B cell (primary cell): ENCODE measurements at regions not wholly inside any gene's neighbourhood (a gene's known extent, or its start where the extent isn't known, plus 50 kb on each side); places are given as distances from the start of the nearest gene placed in this dataset.

Source experiments
- ATAC-seq: fragments of 200-7000 bp; cut with Tn5 transposase; one replicate; pipeline ENCODE4 v1.10.0; 2021; ENCODE audit warnings: low read depth, mild to moderate bottlenecking, moderate number of reproducible peaks, moderate library complexity
- CTCF ChIA-PET: fragments of 350-600 bp; sonication (Branson Sonifier 250); formaldehyde crosslinking; loops from one replicate; lab custom pipeline; 2021; ENCODE audit warnings: antibody characterized with exemption, inconsistent platforms; lab: Charles Lee
- POLR2A ChIA-PET: fragments of 350-600 bp; sonication (Branson Sonifier 250); formaldehyde crosslinking; loops from one replicate; lab custom pipeline; 2021; ENCODE audit warnings: antibody characterized with exemption; lab: Charles Lee
- DNase-seq: peaks from one replicate; pipeline ENCODE4 v3.0.0; 2013
- H2AFZ ChIP-seq: 2 replicates; pipeline ENCODE4 v1.6.1; 2012; ENCODE audit warnings: mild to moderate bottlenecking, low read depth, low read length; ENCODE audit not compliant: insufficient read depth, poor library complexity, severe bottlenecking
- H3K27ac ChIP-seq, 2 donors: 1 replicate in 1 of 2; 2 replicates in 1 of 2; pipeline ENCODE4 v1.5.1; 2012 to 2013; ENCODE audit warnings: low read length in 2 of 2, mild to moderate bottlenecking in 2 of 2, moderate library complexity in 1 of 2
- H3K27me3 ChIP-seq, 4 experiments: fragments of 200-600 bp in 1 of 4; sonication (generic) in 1 of 4; replicated peaks in 1 of 4; 1 replicate in 2 of 4; 2 replicates in 2 of 4; pipeline versions ENCODE4 v1.6.1 to v1.7.0; 2013 to 2016; ENCODE audit warnings: low read length in 3 of 4, mild to moderate bottlenecking in 2 of 4, mixed read lengths in 1 of 4, moderate library complexity in 1 of 4; ENCODE audit not compliant: insufficient read depth in 4 of 4, control insufficient read depth in 3 of 4; ENCODE audit errors: control extremely low read depth in 1 of 4
- H3K36me3 ChIP-seq, 2 experiments: replicated peaks in 1 of 2; 1 replicate in 1 of 2; 2 replicates in 1 of 2; pipeline versions ENCODE4 v1.6.1 to v1.7.1; 2013; ENCODE audit warnings: low read length in 1 of 2; ENCODE audit not compliant: insufficient read depth in 2 of 2, control insufficient read depth in 1 of 2; ENCODE audit errors: control extremely low read depth in 1 of 2, extremely low read depth in 1 of 2
- H3K4me1 ChIP-seq, 2 donors: fragments of 200-600 bp in 1 of 2; sonication (generic) in 1 of 2; 1 replicate in 1 of 2; 2 replicates in 1 of 2; pipeline versions ENCODE4 v1.5.1 to v1.6.1; 2013 to 2017; ENCODE audit warnings: low read length in 2 of 2; ENCODE audit not compliant: control insufficient read depth in 2 of 2, insufficient read depth in 2 of 2
- H3K4me2 ChIP-seq: replicated peaks from 2 replicates; pipeline ENCODE3; 2012; ENCODE audit warnings: mild to moderate bottlenecking, low read depth, low read length; ENCODE audit not compliant: poor library complexity, severe bottlenecking
- H3K4me3 ChIP-seq, 5 experiments: fragments of 200-600 bp in 1 of 5; sonication (generic) in 1 of 5; 1 replicate in 3 of 5; 2 replicates in 2 of 5; pipeline versions ENCODE4 v1.5.1 to v1.7.0; 2011 to 2016; ENCODE audit warnings: low read length in 4 of 5, mild to moderate bottlenecking in 4 of 5, low read depth in 2 of 5, control low read depth in 1 of 5, moderate library complexity in 1 of 5; ENCODE audit not compliant: insufficient read depth in 1 of 5; ENCODE audit errors: control extremely low read depth in 1 of 5, extremely low read depth in 1 of 5
- H3K79me2 ChIP-seq: fragments of 200-600 bp; sonication (generic); one replicate; pipeline ENCODE4 v1.6.0; 2016; ENCODE audit warnings: low read length; ENCODE audit not compliant: control insufficient read depth, insufficient read depth
- H3K9ac ChIP-seq: fragments of 200-600 bp; sonication (generic); 2 replicates; pipeline ENCODE4 v1.6.1; 2017; ENCODE audit warnings: mild to moderate bottlenecking, low read length, moderate library complexity
- H3K9me3 ChIP-seq, 3 donors: one replicate each; pipeline versions ENCODE4 v1.6.1 to v1.7.1; 2013; ENCODE audit warnings: low read length in 2 of 3; ENCODE audit not compliant: control insufficient read depth in 2 of 3, insufficient read depth in 1 of 3; ENCODE audit errors: control extremely low read depth in 1 of 3
- H4K20me1 ChIP-seq: 2 replicates; pipeline ENCODE4 v1.6.0; 2012; ENCODE audit warnings: mild to moderate bottlenecking, low read length; ENCODE audit not compliant: insufficient read depth, control insufficient read depth, poor library complexity, severe bottlenecking
- H3K27ac Mint-ChIP-seq: one replicate; pipeline ENCODE4 v1.8.0; 2021; ENCODE audit warnings: mixed read lengths
- H3K27me3 Mint-ChIP-seq: one replicate; pipeline ENCODE4 v1.8.0; 2021; ENCODE audit warnings: mixed read lengths
- H3K4me1 Mint-ChIP-seq: one replicate; pipeline ENCODE4 v1.8.0; 2021; ENCODE audit warnings: mixed read lengths
- H3K4me3 Mint-ChIP-seq: one replicate; pipeline ENCODE4 v1.8.0; 2021; ENCODE audit warnings: mixed read lengths
- H3K9me3 Mint-ChIP-seq: one replicate; pipeline ENCODE4 v1.8.0; 2022; ENCODE audit warnings: mixed read lengths; ENCODE audit not compliant: insufficient read depth
- EZH2 ChIP-seq: IDR thresholded peaks from 2 replicates; pipeline ENCODE4 v1.6.1; 2012; ENCODE audit warnings: borderline replicate concordance, low read depth, mild to moderate bottlenecking, moderate library complexity, low read length; ENCODE audit not compliant: insufficient read depth, poor library complexity, severe bottlenecking
- WGBS: methylation state at CpG from one replicate; pipeline ENCODE4 v1.1.5; 2013; ENCODE audit warnings: missing lambda C conversion rate; ENCODE audit not compliant: insufficient coverage; 5-methylcytosine and 5-hydroxymethylcytosine counted together
- intact Hi-C: fragments of 100-400 bp; cut with micrococcal nuclease; formaldehyde crosslinking; loops from one replicate; pipeline ENCODE4 v1.10.0; 2022
- TF ChIP-seq, protein P1 (sequence below): fragments of 200-600 bp; IDR thresholded peaks from one replicate; pipeline ENCODE4 v1.8.0; 2022; ENCODE audit warnings: antibody characterized with exemption, mild to moderate bottlenecking

DNA sequence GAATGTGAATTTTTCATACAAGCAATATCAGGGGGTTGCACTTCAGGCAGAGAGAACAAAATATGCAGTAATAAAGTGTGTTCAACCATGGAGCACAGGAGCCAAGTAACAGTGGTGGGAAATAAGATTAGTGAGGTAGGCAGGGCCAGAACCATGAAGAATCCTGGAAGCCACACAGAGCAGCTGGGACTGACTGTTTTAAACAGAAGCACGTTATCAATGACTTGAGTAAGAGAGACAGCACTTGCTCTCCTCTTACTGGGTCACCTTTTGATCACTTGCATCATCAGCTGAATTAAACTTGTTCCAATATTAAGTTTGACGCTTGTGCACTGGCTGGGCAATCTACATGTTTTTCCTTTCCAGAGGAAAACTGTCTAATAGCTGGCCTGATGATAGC is 238.5 kb downstream of the TBX18 start:
- TF ChIP-seq EZH2: no peak
- H3K27ac Mint-ChIP-seq: no peak overlapping the region
- H2AFZ ChIP-seq: no peak overlapping the region
- no peak overlapping the region for H3K4me2 ChIP-seq
- H4K20me1 ChIP-seq: no peaks in the 10 kb centered on the region
- H3K4me3 ChIP-seq: no peak overlapping the region
- H3K79me2 ChIP-seq: no peaks in the 10 kb centered on the region
- no peaks in the 10 kb centered on the region for H3K36me3 ChIP-seq
- no peaks in the 10 kb centered on the region for H3K4me1 Mint-ChIP-seq
- ATAC-seq (no peak), DNase-seq (no peak)
- no peaks in the 10 kb centered on the region for H3K4me1 ChIP-seq
- H3K27me3 ChIP-seq: no peaks in the 10 kb centered on the region
- H3K27ac ChIP-seq: no peak overlapping the region
- H3K27me3 Mint-ChIP-seq: no peaks in the 10 kb centered on the region
- no peaks in the 10 kb centered on the region for H3K9me3 Mint-ChIP-seq
- 85% methylated on average over 2 of the region's 2 CpGs for WGBS
- H3K4me3 Mint-ChIP-seq: no peak overlapping the region
- CTCF ChIA-PET: no interaction called here
- POLR2A ChIA-PET: no interaction called here
- H3K9ac ChIP-seq: no peak overlapping the region
- intact Hi-C loops: no loop called here
- no peaks in the 10 kb centered on the region for H3K9me3 ChIP-seq

DNA sequence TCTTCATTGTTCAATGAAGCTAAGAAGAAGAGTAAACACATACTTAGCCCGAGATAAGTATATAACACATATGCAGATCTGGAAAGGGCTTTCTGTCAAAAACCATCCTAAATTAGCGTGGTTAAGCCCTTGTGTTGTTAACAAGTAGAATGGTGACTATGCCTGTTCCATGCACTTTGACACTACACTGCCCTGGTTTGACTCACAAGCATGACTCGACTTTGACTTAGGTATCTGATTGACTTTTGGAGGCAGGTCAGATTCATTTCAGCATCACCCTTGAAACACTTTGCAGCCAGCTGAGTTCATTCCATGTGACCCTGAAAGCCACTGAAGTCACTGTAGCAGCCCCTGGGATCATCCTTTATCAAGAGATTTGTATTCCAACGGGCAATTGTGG is 239.8 kb downstream of the TBX18 start:
- H3K79me2 ChIP-seq: no peaks in the 10 kb centered on the region
- no peaks in the 10 kb centered on the region for H3K27me3 Mint-ChIP-seq

More for the DNA sequence above, 239.8 kb downstream of the TBX18 start:
- TF ChIP-seq EZH2: no peak
- TF ChIP-seq, protein P1, sequence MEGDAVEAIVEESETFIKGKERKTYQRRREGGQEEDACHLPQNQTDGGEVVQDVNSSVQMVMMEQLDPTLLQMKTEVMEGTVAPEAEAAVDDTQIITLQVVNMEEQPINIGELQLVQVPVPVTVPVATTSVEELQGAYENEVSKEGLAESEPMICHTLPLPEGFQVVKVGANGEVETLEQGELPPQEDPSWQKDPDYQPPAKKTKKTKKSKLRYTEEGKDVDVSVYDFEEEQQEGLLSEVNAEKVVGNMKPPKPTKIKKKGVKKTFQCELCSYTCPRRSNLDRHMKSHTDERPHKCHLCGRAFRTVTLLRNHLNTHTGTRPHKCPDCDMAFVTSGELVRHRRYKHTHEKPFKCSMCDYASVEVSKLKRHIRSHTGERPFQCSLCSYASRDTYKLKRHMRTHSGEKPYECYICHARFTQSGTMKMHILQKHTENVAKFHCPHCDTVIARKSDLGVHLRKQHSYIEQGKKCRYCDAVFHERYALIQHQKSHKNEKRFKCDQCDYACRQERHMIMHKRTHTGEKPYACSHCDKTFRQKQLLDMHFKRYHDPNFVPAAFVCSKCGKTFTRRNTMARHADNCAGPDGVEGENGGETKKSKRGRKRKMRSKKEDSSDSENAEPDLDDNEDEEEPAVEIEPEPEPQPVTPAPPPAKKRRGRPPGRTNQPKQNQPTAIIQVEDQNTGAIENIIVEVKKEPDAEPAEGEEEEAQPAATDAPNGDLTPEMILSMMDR: no peak
- H3K4me2 ChIP-seq: no peak overlapping the region
- no peak overlapping the region for H3K4me3 ChIP-seq
- Mint-ChIP-seq H3K4me3 (no peak overlapping the region), H3K27ac (no peak overlapping the region), H3K9me3 (no peaks in the 10 kb centered on the region), H3K4me1 (no peaks in the 10 kb centered on the region)
- H3K9me3 ChIP-seq: no peaks in the 10 kb centered on the region
- H3K27ac ChIP-seq: no peak overlapping the region
- H3K36me3 ChIP-seq: no peaks in the 10 kb centered on the region
- H3K9ac ChIP-seq: no peak overlapping the region
- H2AFZ ChIP-seq: no peak overlapping the region
- H3K27me3 ChIP-seq: no peaks in the 10 kb centered on the region
- no peaks in the 10 kb centered on the region for H3K4me1 ChIP-seq
- no peaks in the 10 kb centered on the region for H4K20me1 ChIP-seq
- POLR2A ChIA-PET: no interaction called here
- intact Hi-C loops: no loop called here
- DNase-seq (no peak), ATAC-seq (no peak)
- WGBS: 85% methylated on average over 3 of the region's 4 CpGs
- CTCF ChIA-PET: no interaction called here
